ENCODE measurements at regions not wholly inside any gene's neighbourhood (a gene's known extent, or its start where the extent isn't known, plus 50 kb on each side); places are given as distances from the start of the nearest gene placed in this dataset.

- DNase-seq (ENCODE audit: low spot score): no peak
- no peaks in the 10 kb centered on the region for H3K27me3 Mint-ChIP-seq (ENCODE audit: low read depth)
- no peak overlapping the region for H3K4me3 Mint-ChIP-seq
- no peaks in the 10 kb centered on the region for H3K36me3 Mint-ChIP-seq (ENCODE audit: low read depth)
- H3K27ac Mint-ChIP-seq: no peak overlapping the region
- H3K9me3 Mint-ChIP-seq: peaks cover 15% of the 10 kb centered on the region
- H3K4me1 Mint-ChIP-seq (ENCODE audit: low read depth): no peaks in the 10 kb centered on the region
Measured at GRCh38 chr16:6573577-6573976, 759.1 kb upstream of the RBFOX1 start.

GRCh38 chr16:6571044-6571443 is 761.6 kb upstream of the RBFOX1 start:
- no peak for DNase-seq (ENCODE audit: low spot score)
- H3K27me3 Mint-ChIP-seq (ENCODE audit: low read depth): no peaks in the 10 kb centered on the region
- H3K4me3 Mint-ChIP-seq: no peak overlapping the region
- H3K9me3 Mint-ChIP-seq: peaks cover 12% of the 10 kb centered on the region
- H3K4me1 Mint-ChIP-seq (ENCODE audit: low read depth): no peaks in the 10 kb centered on the region
- H3K36me3 Mint-ChIP-seq (ENCODE audit: low read depth): no peaks in the 10 kb centered on the region
- H3K27ac Mint-ChIP-seq: no peak overlapping the region

- H3K4me1 Mint-ChIP-seq (ENCODE audit: low read depth): no peaks in the 10 kb centered on the region
- no peak overlapping the region for H3K27ac Mint-ChIP-seq
- H3K4me3 Mint-ChIP-seq: no peak overlapping the region
- no peaks in the 10 kb centered on the region for H3K27me3 Mint-ChIP-seq (ENCODE audit: low read depth)
- H3K36me3 Mint-ChIP-seq (ENCODE audit: low read depth): no peaks in the 10 kb centered on the region
- DNase-seq (ENCODE audit: low spot score): no peak
- H3K9me3 Mint-ChIP-seq: peaks cover 12% of the 10 kb centered on the region
Measured at GRCh38 chr16:6570530-6570929, 762.1 kb upstream of the RBFOX1 start.

- no peak for DNase-seq (ENCODE audit: low spot score)
- no peak overlapping the region for H3K4me3 Mint-ChIP-seq
- H3K36me3 Mint-ChIP-seq (ENCODE audit: low read depth): no peaks in the 10 kb centered on the region
- no peak overlapping the region for H3K27ac Mint-ChIP-seq
- no peaks in the 10 kb centered on the region for H3K4me1 Mint-ChIP-seq (ENCODE audit: low read depth)
- no peaks in the 10 kb centered on the region for H3K27me3 Mint-ChIP-seq (ENCODE audit: low read depth)
- peaks cover 19% of the 10 kb centered on the region for H3K9me3 Mint-ChIP-seq
Measured at GRCh38 chr16:6562986-6563385, 769.7 kb upstream of the RBFOX1 start.

GRCh38 chr16:6560306-6561100 is 772.1 kb upstream of the RBFOX1 start:
- Mint-ChIP-seq H3K27ac (no peak overlapping the region), H3K36me3 (ENCODE audit: low read depth) (no peaks in the 10 kb centered on the region), H3K4me3 (no peak overlapping the region), H3K27me3 (ENCODE audit: low read depth) (no peaks in the 10 kb centered on the region), H3K4me1 (ENCODE audit: low read depth) (no peaks in the 10 kb centered on the region), H3K9me3 (peaks cover 28% of the 10 kb centered on the region)
- DNase-seq (ENCODE audit: low spot score): no peak

- H3K4me3 Mint-ChIP-seq: no peak overlapping the region
- H3K36me3 Mint-ChIP-seq (ENCODE audit: low read depth): no peaks in the 10 kb centered on the region
- H3K9me3 Mint-ChIP-seq: peaks cover 33% of the 10 kb centered on the region
- no peak for DNase-seq (ENCODE audit: low spot score)
- no peaks in the 10 kb centered on the region for H3K4me1 Mint-ChIP-seq (ENCODE audit: low read depth)
- no peak overlapping the region for H3K27ac Mint-ChIP-seq
- no peaks in the 10 kb centered on the region for H3K27me3 Mint-ChIP-seq (ENCODE audit: low read depth)
Measured at GRCh38 chr16:6558661-6559060, 774.0 kb upstream of the RBFOX1 start.

GRCh38 chr16:6558126-6558525 is 774.5 kb upstream of the RBFOX1 start:
- H3K27me3 Mint-ChIP-seq (ENCODE audit: low read depth): no peaks in the 10 kb centered on the region
- no peak for DNase-seq (ENCODE audit: low spot score)
- H3K4me1 Mint-ChIP-seq (ENCODE audit: low read depth): no peaks in the 10 kb centered on the region
- no peak overlapping the region for H3K4me3 Mint-ChIP-seq
- H3K9me3 Mint-ChIP-seq: peaks cover 39% of the 10 kb centered on the region
- no peak overlapping the region for H3K27ac Mint-ChIP-seq
- H3K36me3 Mint-ChIP-seq (ENCODE audit: low read depth): no peaks in the 10 kb centered on the region

- Mint-ChIP-seq H3K9me3 (peaks cover 41% of the 10 kb centered on the region), H3K4me3 (no peak overlapping the region), H3K27ac (no peak overlapping the region), H3K36me3 (ENCODE audit: low read depth) (no peaks in the 10 kb centered on the region), H3K27me3 (ENCODE audit: low read depth) (no peaks in the 10 kb centered on the region), H3K4me1 (ENCODE audit: low read depth) (no peaks in the 10 kb centered on the region)
- no peak for DNase-seq (ENCODE audit: low spot score)
Measured at GRCh38 chr16:6557353-6558023, 775.2 kb upstream of the RBFOX1 start.

GRCh38 chr16:6549415-6549814 is 783.2 kb upstream of the RBFOX1 start:
- Mint-ChIP-seq H3K9me3 (peaks cover 52% of the 10 kb centered on the region), H3K27ac (no peak overlapping the region), H3K4me1 (ENCODE audit: low read depth) (no peaks in the 10 kb centered on the region), H3K4me3 (no peak overlapping the region), H3K36me3 (ENCODE audit: low read depth) (no peaks in the 10 kb centered on the region), H3K27me3 (ENCODE audit: low read depth) (no peaks in the 10 kb centered on the region)
- no peak for DNase-seq (ENCODE audit: low spot score)

GRCh38 chr16:6548507-6548906 is 784.1 kb upstream of the RBFOX1 start:
- Mint-ChIP-seq H3K9me3 (peaks cover 52% of the 10 kb centered on the region), H3K4me1 (ENCODE audit: low read depth) (no peaks in the 10 kb centered on the region), H3K27me3 (ENCODE audit: low read depth) (no peaks in the 10 kb centered on the region), H3K36me3 (ENCODE audit: low read depth) (no peaks in the 10 kb centered on the region), H3K4me3 (no peak overlapping the region), H3K27ac (no peak overlapping the region)
- DNase-seq (ENCODE audit: low spot score): no peak

GRCh38 chr16:6547131-6547530 is 785.5 kb upstream of the RBFOX1 start:
- no peak overlapping the region for H3K27ac Mint-ChIP-seq
- H3K36me3 Mint-ChIP-seq (ENCODE audit: low read depth): no peaks in the 10 kb centered on the region
- peaks cover 48% of the 10 kb centered on the region for H3K9me3 Mint-ChIP-seq
- H3K4me1 Mint-ChIP-seq (ENCODE audit: low read depth): no peaks in the 10 kb centered on the region
- H3K27me3 Mint-ChIP-seq (ENCODE audit: low read depth): no peaks in the 10 kb centered on the region
- no peak for DNase-seq (ENCODE audit: low spot score)
- no peak overlapping the region for H3K4me3 Mint-ChIP-seq

GRCh38 chr16:6545329-6545728 is 787.3 kb upstream of the RBFOX1 start:
- no peaks in the 10 kb centered on the region for H3K4me1 Mint-ChIP-seq (ENCODE audit: low read depth)
- H3K9me3 Mint-ChIP-seq: peaks cover 52% of the 10 kb centered on the region
- no peaks in the 10 kb centered on the region for H3K27me3 Mint-ChIP-seq (ENCODE audit: low read depth)
- H3K36me3 Mint-ChIP-seq (ENCODE audit: low read depth): no peaks in the 10 kb centered on the region
- no peak overlapping the region for H3K27ac Mint-ChIP-seq
- no peak overlapping the region for H3K4me3 Mint-ChIP-seq
- DNase-seq (ENCODE audit: low spot score): no peak

- DNase-seq (ENCODE audit: low spot score): no peak
- no peaks in the 10 kb centered on the region for H3K36me3 Mint-ChIP-seq (ENCODE audit: low read depth)
- H3K4me3 Mint-ChIP-seq: no peak overlapping the region
- peaks cover 41% of the 10 kb centered on the region for H3K9me3 Mint-ChIP-seq
- H3K4me1 Mint-ChIP-seq (ENCODE audit: low read depth): no peaks in the 10 kb centered on the region
- no peak overlapping the region for H3K27ac Mint-ChIP-seq
- H3K27me3 Mint-ChIP-seq (ENCODE audit: low read depth): no peaks in the 10 kb centered on the region
Measured at GRCh38 chr16:6541267-6541666, 791.4 kb upstream of the RBFOX1 start.

- no peaks in the 10 kb centered on the region for H3K4me1 Mint-ChIP-seq (ENCODE audit: low read depth)
- H3K27ac Mint-ChIP-seq: no peak overlapping the region
- peaks cover 40% of the 10 kb centered on the region for H3K9me3 Mint-ChIP-seq
- H3K36me3 Mint-ChIP-seq (ENCODE audit: low read depth): no peaks in the 10 kb centered on the region
- DNase-seq (ENCODE audit: low spot score): no peak
- no peak overlapping the region for H3K4me3 Mint-ChIP-seq
- H3K27me3 Mint-ChIP-seq (ENCODE audit: low read depth): no peaks in the 10 kb centered on the region
Measured at GRCh38 chr16:6536411-6536810, 796.2 kb upstream of the RBFOX1 start.

All from T-helper 2 cell treated with Interferon-gamma antibody and Interleukin-4, amounts not matched to agents 5 μg/mL and 100 μg/mL, for 36 hours (primary cell).